ENCODE measurements at regions not wholly inside any gene's neighbourhood (a gene's known extent, or its start where the extent isn't known, plus 50 kb on each side); places are given as distances from the start of the nearest gene placed in this dataset.

DNA sequence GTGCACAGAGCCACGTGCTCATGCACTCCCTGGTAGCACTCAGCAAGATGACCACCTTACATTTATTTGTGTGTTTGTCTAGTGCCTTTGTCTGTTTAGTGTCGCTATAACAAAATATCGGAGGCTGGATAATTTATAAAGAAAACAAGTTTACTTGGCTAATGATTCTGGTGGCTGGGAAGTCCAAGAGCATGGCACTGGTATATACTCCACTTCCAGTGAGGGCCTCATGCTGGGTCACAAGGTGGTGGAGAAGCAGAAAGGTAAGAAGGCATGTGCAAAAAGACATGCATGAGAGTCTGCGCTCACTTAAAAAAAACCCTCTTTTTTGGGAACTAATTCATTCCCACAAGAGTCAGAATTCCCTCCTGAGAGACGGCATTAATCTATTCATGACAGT lies 52.5 kb upstream of the BOD1 start:
- TF ChIP-seq POLR2A (IDR thresholded peaks at IDR 0.05), result no peak
- TF ChIP-seq, protein P1, sequence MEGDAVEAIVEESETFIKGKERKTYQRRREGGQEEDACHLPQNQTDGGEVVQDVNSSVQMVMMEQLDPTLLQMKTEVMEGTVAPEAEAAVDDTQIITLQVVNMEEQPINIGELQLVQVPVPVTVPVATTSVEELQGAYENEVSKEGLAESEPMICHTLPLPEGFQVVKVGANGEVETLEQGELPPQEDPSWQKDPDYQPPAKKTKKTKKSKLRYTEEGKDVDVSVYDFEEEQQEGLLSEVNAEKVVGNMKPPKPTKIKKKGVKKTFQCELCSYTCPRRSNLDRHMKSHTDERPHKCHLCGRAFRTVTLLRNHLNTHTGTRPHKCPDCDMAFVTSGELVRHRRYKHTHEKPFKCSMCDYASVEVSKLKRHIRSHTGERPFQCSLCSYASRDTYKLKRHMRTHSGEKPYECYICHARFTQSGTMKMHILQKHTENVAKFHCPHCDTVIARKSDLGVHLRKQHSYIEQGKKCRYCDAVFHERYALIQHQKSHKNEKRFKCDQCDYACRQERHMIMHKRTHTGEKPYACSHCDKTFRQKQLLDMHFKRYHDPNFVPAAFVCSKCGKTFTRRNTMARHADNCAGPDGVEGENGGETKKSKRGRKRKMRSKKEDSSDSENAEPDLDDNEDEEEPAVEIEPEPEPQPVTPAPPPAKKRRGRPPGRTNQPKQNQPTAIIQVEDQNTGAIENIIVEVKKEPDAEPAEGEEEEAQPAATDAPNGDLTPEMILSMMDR (IDR thresholded peaks at IDR 0.05), result no peak
